Caco-2 (cell line): ENCODE measurements at regions not wholly inside any gene's neighbourhood (a gene's known extent, or its start where the extent isn't known, plus 50 kb on each side); places are given as distances from the start of the nearest gene placed in this dataset.
"Not testable (repeated sequence)": the region's sequence is repeated elsewhere in the genome, so short reads cannot be mapped to it uniquely, and the experiment has no call there.

Experiments used
- BruUV-seq: library from RNA; stranded (reverse); fragments of 400-500 nt; replicated peaks from 2 replicates; lab custom pipeline; 2021; lab: Mats Ljungman, UMichigan
- CTCF ChIA-PET: fragments of 300-600 bp; sonication (Branson Sonifier 250); formaldehyde crosslinking; loops from one replicate; lab custom pipeline; 2022; ENCODE audit warnings: antibody characterized with exemption; lab: Charles Lee
- POLR2A ChIA-PET: fragments of 300-600 bp; sonication (Branson Sonifier 250); formaldehyde crosslinking; loops from one replicate; lab custom pipeline; 2022; ENCODE audit warnings: antibody characterized with exemption; lab: Charles Lee
- DNase-seq, 2 experiments: peaks; one replicate each; pipeline versions ENCODE4 v3.0.0 to v3.0.0-alpha.2; 2020 to 2022
- H3K27me3 ChIP-seq: replicated peaks from 2 replicates; pipeline ENCODE4 v1.6.0; 2011; ENCODE audit warnings: low read length; ENCODE audit not compliant: control insufficient read depth, insufficient read depth
- H3K36me3 ChIP-seq: 2 replicates; pipeline ENCODE4 v1.5.1; 2011; ENCODE audit warnings: low read length; ENCODE audit not compliant: control insufficient read depth, insufficient read depth
- H3K4me1 ChIP-seq: fragments of 250-450 bp; sonication (Bioruptor Pico); 2 replicates; pipeline ENCODE4 v1.5.1; 2020; ENCODE audit warnings: mild to moderate bottlenecking
- H3K4me3 ChIP-seq: 2 replicates; pipeline ENCODE4 v1.5.1; 2011; ENCODE audit warnings: low read depth, mild to moderate bottlenecking, control low read depth, low read length
- H3K9me3 ChIP-seq: fragments of 250-450 bp; sonication (Bioruptor Pico); 2 replicates; pipeline ENCODE4 v1.5.1; 2020; ENCODE audit warnings: mild to moderate bottlenecking, moderate library complexity
- H3K27ac Mint-ChIP-seq: one replicate; pipeline ENCODE4 v1.8.0; 2022; ENCODE audit warnings: mixed read lengths; ENCODE audit not compliant: unreplicated experiment
- H3K27me3 Mint-ChIP-seq: one replicate; pipeline ENCODE4 v1.8.0; 2022; ENCODE audit warnings: mixed read lengths; ENCODE audit not compliant: insufficient read depth, unreplicated experiment
- H3K36me3 Mint-ChIP-seq: one replicate; pipeline ENCODE4 v1.8.0; 2022; ENCODE audit warnings: mild to moderate bottlenecking, mixed read lengths; ENCODE audit not compliant: insufficient read depth, unreplicated experiment
- H3K4me1 Mint-ChIP-seq: one replicate; pipeline ENCODE4 v1.8.0; 2022; ENCODE audit warnings: low read depth, mixed read lengths; ENCODE audit not compliant: unreplicated experiment
- H3K4me3 Mint-ChIP-seq: one replicate; pipeline ENCODE4 v1.8.0; 2022; ENCODE audit warnings: mild to moderate bottlenecking, moderate library complexity, mixed read lengths; ENCODE audit not compliant: unreplicated experiment
- H3K9me3 Mint-ChIP-seq: one replicate; pipeline ENCODE4 v1.8.0; 2022; ENCODE audit warnings: mixed read lengths; ENCODE audit not compliant: unreplicated experiment
- CTCF ChIP-seq, 2 experiments: fragments of 200-600 bp in 1 of 2; IDR thresholded peaks; 1 replicate in 1 of 2; 2 replicates in 1 of 2; pipeline versions ENCODE4 v1.5.1 to v1.8.0; 2011 to 2022; ENCODE audit warnings: antibody characterized with exemption in 1 of 2, control low read depth in 1 of 2, inconsistent platforms in 1 of 2, low read depth in 1 of 2, low read length in 1 of 2, mild to moderate bottlenecking in 1 of 2, moderate library complexity in 1 of 2; ENCODE audit not compliant: insufficient read depth in 1 of 2, severe bottlenecking in 1 of 2, unreplicated experiment in 1 of 2
- intact Hi-C: fragments of 100-400 bp; cut with micrococcal nuclease; formaldehyde crosslinking; loops from one replicate; pipeline ENCODE4 v1.10.0; 2022; ENCODE audit not compliant: unreplicated experiment

- H3K36me3 Mint-ChIP-seq, result no peaks in the 10 kb centered on the region
- peaks cover 6% of the 10 kb centered on the region for H3K27me3 Mint-ChIP-seq
- TF ChIP-seq CTCF (IDR thresholded peaks at IDR 0.05; ENCODE audit: insufficient read depth in 1 of 2, low read depth in 1 of 2, low read length in 1 of 2, severe bottlenecking in 1 of 2, unreplicated experiment in 1 of 2), result no peak
- no peaks in the 10 kb centered on the region for H3K4me1 ChIP-seq
- H3K4me1 Mint-ChIP-seq, result no peaks in the 10 kb centered on the region
- H3K27me3 ChIP-seq, result no peaks in the 10 kb centered on the region
- DNase-seq, result no peak
- H3K9me3 Mint-ChIP-seq, result no peaks in the 10 kb centered on the region
- H3K36me3 ChIP-seq, result no peaks in the 10 kb centered on the region
- BruUV-seq, result no TSS peak
- no peak overlapping the region for H3K4me3 Mint-ChIP-seq
- ChIA-PET CTCF (no interaction called here), POLR2A (no interaction called here)
- no peak overlapping the region for H3K27ac Mint-ChIP-seq
- intact Hi-C loops, result no loop called here
- H3K9me3 ChIP-seq, result no peaks in the 10 kb centered on the region
- H3K4me3 ChIP-seq, result no peak overlapping the region
Observed at GRCh38 chrX:19237901-19238300, 105.8 kb upstream of the PDHA1 start.

- ChIA-PET CTCF (no interaction called here), POLR2A (no interaction called here)
- Histone ChIP-seq H3K4me1 (no peaks in the 10 kb centered on the region), H3K9me3 (no peaks in the 10 kb centered on the region), H3K4me3 (no peak overlapping the region), H3K27me3 (no peaks in the 10 kb centered on the region), H3K36me3 (no peaks in the 10 kb centered on the region)
- TF ChIP-seq CTCF (IDR thresholded peaks at IDR 0.05; ENCODE audit: insufficient read depth in 1 of 2, low read depth in 1 of 2, low read length in 1 of 2, severe bottlenecking in 1 of 2, unreplicated experiment in 1 of 2), result no peak
- Mint-ChIP-seq H3K27ac (no peak overlapping the region), H3K4me1 (no peaks in the 10 kb centered on the region), H3K36me3 (no peaks in the 10 kb centered on the region), H3K4me3 (no peak overlapping the region), H3K9me3 (peaks cover 13% of the 10 kb centered on the region), H3K27me3 (peaks cover 6% of the 10 kb centered on the region)
- no TSS peak for BruUV-seq
- DNase-seq, result no peak
- intact Hi-C loops, result no loop called here
Observed at GRCh38 chrX:19243431-19243830, 100.3 kb upstream of the PDHA1 start.

- H3K36me3 ChIP-seq, POLR2A ChIA-PET, H3K4me3 Mint-ChIP-seq, H3K36me3 Mint-ChIP-seq, H3K4me1 Mint-ChIP-seq, H3K27me3 Mint-ChIP-seq, BruUV-seq, DNase-seq, intact Hi-C loops, H3K4me3 ChIP-seq, CTCF ChIA-PET, H3K27ac Mint-ChIP-seq, H3K27me3 ChIP-seq, H3K9me3 ChIP-seq, H3K4me1 ChIP-seq: not testable (repeated sequence)
- peaks cover 23% of the 10 kb centered on the region for H3K9me3 Mint-ChIP-seq
Observed at GRCh38 chrX:19244921-19245320, 98.8 kb upstream of the PDHA1 start.

GRCh38 chrX:19245711-19246269 is 97.9 kb upstream of the PDHA1 start:
- Mint-ChIP-seq H3K27me3 (peaks cover 3% of the 10 kb centered on the region), H3K4me1 (no peaks in the 10 kb centered on the region), H3K4me3 (no peak overlapping the region), H3K36me3 (no peaks in the 10 kb centered on the region), H3K9me3 (peaks cover 23% of the 10 kb centered on the region), H3K27ac (no peak overlapping the region)
- no peak overlapping the region for H3K4me3 ChIP-seq
- intact Hi-C loops, result no loop called here
- no peak for TF ChIP-seq CTCF (IDR thresholded peaks at IDR 0.05; ENCODE audit: insufficient read depth in 1 of 2, low read depth in 1 of 2, low read length in 1 of 2, severe bottlenecking in 1 of 2, unreplicated experiment in 1 of 2)
- no peaks in the 10 kb centered on the region for H3K9me3 ChIP-seq
- H3K36me3 ChIP-seq, result no peaks in the 10 kb centered on the region
- CTCF ChIA-PET, result no interaction called here
- BruUV-seq, result no TSS peak
- DNase-seq, result no peak
- H3K27me3 ChIP-seq, result no peaks in the 10 kb centered on the region
- H3K4me1 ChIP-seq, result no peaks in the 10 kb centered on the region
- POLR2A ChIA-PET, result no interaction called here
